Fibroblast of lung (primary cell): ENCODE measurements at regions not wholly inside any gene's neighbourhood (a gene's known extent, or its start where the extent isn't known, plus 50 kb on each side); places are given as distances from the start of the nearest gene placed in this dataset.
A peak's percentile ranks its signal among the peaks of the same experiment; 100 is the strongest.

ENCODE experiments used
- DNase-seq, 2 donors: peaks; one replicate each; pipeline versions ENCODE4 v3.0.0 to v3.0.0-alpha.2; 2010; ENCODE audit warnings: low read depth in 2 of 2
- H2AFZ ChIP-seq: 2 replicates; pipeline ENCODE4 v1.5.1; 2012; ENCODE audit warnings: low read length, control low read depth, inconsistent platforms
- H3K27ac ChIP-seq: 2 replicates; pipeline ENCODE4 v1.5.1; 2011; ENCODE audit warnings: low read length, control low read depth; ENCODE audit not compliant: insufficient read depth
- H3K27me3 ChIP-seq: 2 replicates; pipeline ENCODE4 v1.5.1; 2011; ENCODE audit warnings: mild to moderate bottlenecking, low read length; ENCODE audit not compliant: control insufficient read depth, insufficient read depth
- H3K36me3 ChIP-seq: 2 replicates; pipeline ENCODE4 v1.5.1; 2011; ENCODE audit warnings: low read length; ENCODE audit not compliant: control insufficient read depth, insufficient read depth
- H3K4me1 ChIP-seq: 2 replicates; pipeline ENCODE4 v1.5.1; 2011; ENCODE audit warnings: low read length; ENCODE audit not compliant: control insufficient read depth, insufficient read depth; ENCODE audit errors: extremely low read depth
- H3K4me2 ChIP-seq: 2 replicates; pipeline ENCODE4 v1.5.1; 2011; ENCODE audit warnings: low read length, control low read depth; ENCODE audit not compliant: insufficient read depth; ENCODE audit errors: extremely low read depth
- H3K4me3 ChIP-seq, 4 experiments: fragments of 200-600 bp in 1 of 4; sonication (generic) in 1 of 4; replicated peaks in 1 of 4; 2 replicates each; pipeline ENCODE4 v1.5.1; 2011 to 2016; ENCODE audit warnings: low read length in 4 of 4, low read depth in 3 of 4, mild to moderate bottlenecking in 3 of 4, control low read depth in 2 of 4, inconsistent platforms in 1 of 4, mixed read lengths in 1 of 4; ENCODE audit not compliant: insufficient read depth in 1 of 4; ENCODE audit errors: control extremely low read depth in 1 of 4
- H3K79me2 ChIP-seq: 2 replicates; pipeline ENCODE4 v1.5.1; 2012; ENCODE audit warnings: mild to moderate bottlenecking, low read length, inconsistent platforms; ENCODE audit not compliant: control insufficient read depth, insufficient read depth
- H3K9ac ChIP-seq: 2 replicates; pipeline ENCODE4 v1.5.1; 2011; ENCODE audit warnings: mild to moderate bottlenecking, low read length, control low read depth; ENCODE audit not compliant: insufficient read depth
- H3K9me3 ChIP-seq: 2 replicates; pipeline ENCODE4 v1.5.1; 2012; ENCODE audit warnings: low read depth, low read length; ENCODE audit not compliant: control insufficient read depth, insufficient read depth
- H4K20me1 ChIP-seq: 2 replicates; pipeline ENCODE4 v1.5.1; 2011; ENCODE audit warnings: low read length; ENCODE audit not compliant: control insufficient read depth, insufficient read depth; ENCODE audit errors: extremely low read depth
- EZH2 ChIP-seq: IDR thresholded peaks from 2 replicates; pipeline ENCODE4 v1.5.1; 2012; ENCODE audit warnings: low read length, control low read depth, mild to moderate bottlenecking; ENCODE audit errors: missing control alignments
- TF ChIP-seq, protein P1 (sequence below), 2 donors: IDR thresholded peaks in 1 of 2; conservative IDR thresholded peaks in 1 of 2; 1 replicate in 1 of 2; 2 replicates in 1 of 2; pipeline ENCODE4 v1.5.1; 2011 to 2012; ENCODE audit warnings: low read length in 2 of 2, control low read depth in 1 of 2, inconsistent platforms in 1 of 2, low read depth in 1 of 2, mild to moderate bottlenecking in 1 of 2

DNA sequence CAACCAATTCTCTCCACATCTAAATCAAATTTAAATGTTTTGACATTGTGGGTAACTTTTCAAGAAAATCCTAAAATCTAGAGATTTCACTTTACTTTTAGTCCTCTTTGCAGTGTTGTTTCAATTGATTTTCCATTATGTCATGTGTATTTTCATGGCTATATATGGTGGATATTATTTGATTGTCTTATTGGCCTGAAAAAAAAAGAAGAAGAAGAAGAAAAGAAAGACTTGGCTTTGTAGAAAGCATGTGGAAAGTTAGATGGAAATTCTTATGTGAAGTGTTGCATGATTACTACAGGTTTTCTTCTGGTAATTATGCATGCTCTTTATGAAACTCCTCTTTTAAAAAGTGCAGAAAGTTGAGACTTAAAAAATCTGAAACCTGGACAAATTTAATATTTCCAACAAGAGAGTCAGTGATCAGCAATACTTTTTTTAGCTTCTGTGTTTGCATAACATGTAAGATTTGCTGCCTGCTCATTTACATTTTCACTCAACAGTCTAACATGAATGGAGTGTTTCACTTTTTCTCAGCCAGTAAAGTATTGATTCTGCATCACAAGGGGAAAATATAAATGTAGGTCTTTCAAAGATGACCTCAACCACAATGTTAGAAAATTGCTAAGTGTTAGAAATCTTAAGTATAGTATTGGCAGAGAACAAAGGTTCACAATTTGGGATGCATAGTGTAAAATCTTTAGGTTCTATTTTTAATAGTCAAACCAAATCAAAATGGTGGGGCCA lies 438.7 kb downstream of the BCKDHB start:
- H3K79me2 ChIP-seq, result no peaks in the 10 kb centered on the region
- no peaks in the 10 kb centered on the region for H3K36me3 ChIP-seq
- no peaks in the 10 kb centered on the region for H4K20me1 ChIP-seq
- no peak for DNase-seq
- no peak overlapping the region for H2AFZ ChIP-seq
- no peak overlapping the region for H3K4me2 ChIP-seq
- peaks cover 8% of the 10 kb centered on the region for H3K4me1 ChIP-seq
- H3K27me3 ChIP-seq, result no peaks in the 10 kb centered on the region
- no peak for TF ChIP-seq EZH2
- TF ChIP-seq, protein P1, sequence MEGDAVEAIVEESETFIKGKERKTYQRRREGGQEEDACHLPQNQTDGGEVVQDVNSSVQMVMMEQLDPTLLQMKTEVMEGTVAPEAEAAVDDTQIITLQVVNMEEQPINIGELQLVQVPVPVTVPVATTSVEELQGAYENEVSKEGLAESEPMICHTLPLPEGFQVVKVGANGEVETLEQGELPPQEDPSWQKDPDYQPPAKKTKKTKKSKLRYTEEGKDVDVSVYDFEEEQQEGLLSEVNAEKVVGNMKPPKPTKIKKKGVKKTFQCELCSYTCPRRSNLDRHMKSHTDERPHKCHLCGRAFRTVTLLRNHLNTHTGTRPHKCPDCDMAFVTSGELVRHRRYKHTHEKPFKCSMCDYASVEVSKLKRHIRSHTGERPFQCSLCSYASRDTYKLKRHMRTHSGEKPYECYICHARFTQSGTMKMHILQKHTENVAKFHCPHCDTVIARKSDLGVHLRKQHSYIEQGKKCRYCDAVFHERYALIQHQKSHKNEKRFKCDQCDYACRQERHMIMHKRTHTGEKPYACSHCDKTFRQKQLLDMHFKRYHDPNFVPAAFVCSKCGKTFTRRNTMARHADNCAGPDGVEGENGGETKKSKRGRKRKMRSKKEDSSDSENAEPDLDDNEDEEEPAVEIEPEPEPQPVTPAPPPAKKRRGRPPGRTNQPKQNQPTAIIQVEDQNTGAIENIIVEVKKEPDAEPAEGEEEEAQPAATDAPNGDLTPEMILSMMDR (conservative IDR thresholded peaks at IDR 0.05 in 1 of 2, IDR thresholded peaks at IDR 0.05 in 1 of 2; ENCODE audit: low read depth in 1 of 2, low read length in 2 of 2), result no peak
- no peak overlapping the region for H3K27ac ChIP-seq
- H3K4me3 ChIP-seq, result no peak overlapping the region
- H3K9ac ChIP-seq, result no peak overlapping the region
- H3K9me3 ChIP-seq, result no peaks in the 10 kb centered on the region

DNA sequence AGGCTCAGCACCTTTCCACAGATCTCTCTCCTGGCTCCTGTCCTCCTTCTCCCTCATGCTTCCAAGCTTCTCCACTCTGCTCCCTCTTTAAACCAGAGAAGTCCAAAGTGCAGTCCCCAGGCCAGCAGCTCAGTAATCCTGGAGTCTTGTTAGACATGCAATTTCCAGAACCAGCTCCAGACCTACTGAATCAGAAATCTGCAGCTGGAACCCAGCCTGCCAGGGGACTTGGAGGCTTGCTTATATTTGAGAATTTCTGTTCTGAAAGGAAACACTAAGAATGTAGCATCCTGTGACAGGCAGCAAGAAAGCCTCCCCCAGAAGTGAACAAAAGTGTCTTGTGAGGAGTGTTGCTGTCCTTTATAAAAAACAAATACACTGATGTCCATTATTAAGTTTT lies 438.1 kb downstream of the BCKDHB start:
- H4K20me1 ChIP-seq, result no peaks in the 10 kb centered on the region
- no peaks in the 10 kb centered on the region for H3K9me3 ChIP-seq
- H3K36me3 ChIP-seq, result no peaks in the 10 kb centered on the region
- DNase-seq, result no peak
- H3K4me1 ChIP-seq, result peaks cover 8% of the 10 kb centered on the region
- H3K79me2 ChIP-seq, result no peaks in the 10 kb centered on the region
- no peak overlapping the region for H3K4me3 ChIP-seq
- H3K9ac ChIP-seq, result no peak overlapping the region
- no peak overlapping the region for H3K27ac ChIP-seq
- H3K4me2 ChIP-seq, result no peak overlapping the region
- H2AFZ ChIP-seq, result no peak overlapping the region
- H3K27me3 ChIP-seq, result no peaks in the 10 kb centered on the region
- TF ChIP-seq, protein P1 (conservative IDR thresholded peaks at IDR 0.05 in 1 of 2, IDR thresholded peaks at IDR 0.05 in 1 of 2; ENCODE audit: low read depth in 1 of 2, low read length in 2 of 2), result no peak
- TF ChIP-seq EZH2, result no peak

DNA sequence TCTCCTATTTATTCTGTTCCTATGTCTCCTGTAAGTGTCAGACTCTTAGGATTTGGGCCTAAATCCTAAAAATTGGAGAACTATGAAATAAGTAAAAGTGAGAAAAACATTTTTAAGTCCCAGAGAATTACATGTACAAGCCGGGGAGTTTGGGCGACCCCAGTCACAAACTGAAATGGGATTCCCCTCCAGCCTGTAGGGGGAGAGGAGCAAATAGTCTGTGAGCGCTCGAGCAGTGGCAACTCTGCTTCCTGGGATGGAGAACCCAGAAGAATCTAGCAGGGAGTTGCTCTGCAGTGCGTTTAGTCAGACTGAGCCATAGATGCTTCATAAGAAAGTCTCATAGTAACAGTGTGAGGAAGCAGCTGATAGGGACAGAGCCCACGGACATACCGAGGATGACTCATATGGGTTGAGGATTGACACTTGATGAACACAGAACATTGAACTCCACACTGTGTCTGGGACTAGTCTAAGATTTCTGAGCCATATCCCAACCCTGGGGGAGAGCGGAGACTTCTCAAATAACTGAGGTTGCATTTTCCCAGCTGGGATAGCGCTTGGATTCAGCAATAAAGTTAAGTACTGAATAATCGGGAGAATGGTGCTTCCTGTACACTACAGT lies 437.2 kb downstream of the BCKDHB start:
- DNase-seq, result peak; percentile 39 to 93
- Histone ChIP-seq H3K9me3 (no peaks in the 10 kb centered on the region), H3K4me1 (peaks cover 8% of the 10 kb centered on the region), H3K27me3 (no peaks in the 10 kb centered on the region), H3K36me3 (no peaks in the 10 kb centered on the region), H3K9ac (no peak overlapping the region), H3K4me2 (no peak overlapping the region), H3K79me2 (no peaks in the 10 kb centered on the region), H3K4me3 (no peak overlapping the region), H2AFZ (no peak overlapping the region), H3K27ac (no peak overlapping the region), H4K20me1 (no peaks in the 10 kb centered on the region)
- TF ChIP-seq, protein P1 (conservative IDR thresholded peaks at IDR 0.05 in 1 of 2, IDR thresholded peaks at IDR 0.05 in 1 of 2; ENCODE audit: low read depth in 1 of 2, low read length in 2 of 2), result peak in 1 of 2 donors; percentile 3
- TF ChIP-seq EZH2, result no peak
